HepG2 (cell line): ENCODE measurements at regions not wholly inside any gene's neighbourhood (a gene's known extent, or its start where the extent isn't known, plus 50 kb on each side); places are given as distances from the start of the nearest gene placed in this dataset.

Experiments used
- ATAC-seq: fragments of 200-7000 bp; cut with Tn5 transposase; 3 replicates; pipeline ENCODE4 v1.9.1; 2020; ENCODE audit warnings: mild to moderate bottlenecking, moderate library complexity
- BruUV-seq: library from RNA; stranded (reverse); fragments of 400-500 nt; replicated peaks from 2 replicates; lab custom pipeline; 2021; lab: Mats Ljungman, UMichigan
- CTCF ChIA-PET: fragments of 300-600 bp; formaldehyde crosslinking; extraction: SDS; loops from one replicate; lab custom pipeline; 2021; ENCODE audit warnings: low total read pairs, inconsistent platforms, low intra/inter-chr PET ratio; lab: Yijun Ruan, JAX
- POLR2A ChIA-PET: fragments of 350-600 bp; sonication (Branson Sonifier 250); formaldehyde crosslinking; loops from one replicate; lab custom pipeline; 2020; ENCODE audit warnings: antibody characterized with exemption, inconsistent platforms; lab: Yijun Ruan, JAX
- DNase-seq: peaks from one replicate; pipeline ENCODE4 v3.0.0-alpha.2; 2015; ENCODE audit warnings: low spot score
- FAIRE-seq: peaks from 3 replicates; lab custom pipeline; 2011; peaks lifted over from hg19 to GRCh38; lab: Jason Lieb, UNC
- H2AFZ ChIP-seq: one replicate; pipeline ENCODE4 v1.6.1; 2011; ENCODE audit warnings: low read length, inconsistent platforms
- H3K27ac ChIP-seq: fragments of 300-600 bp; 3 replicates; pipeline ENCODE4 v1.8.0; 2011; ENCODE audit warnings: mixed run types, mild to moderate bottlenecking, mixed read lengths, low read length, inconsistent platforms; ENCODE audit not compliant: insufficient read depth; ENCODE audit errors: extremely low read length
- H3K27me3 ChIP-seq, 2 experiments: fragments of 200-600 bp in 1 of 2; 2 replicates in 1 of 2; 3 replicates in 1 of 2; pipeline versions ENCODE4 v1.6.0 to v1.8.0; 2011; ENCODE audit warnings: low read length in 2 of 2, mild to moderate bottlenecking in 2 of 2, moderate library complexity in 2 of 2, inconsistent platforms in 1 of 2; ENCODE audit not compliant: insufficient read depth in 2 of 2, control insufficient read depth in 1 of 2
- H3K36me3 ChIP-seq, 2 experiments: fragments of 200-600 bp in 1 of 2; replicated peaks in 1 of 2; 2 replicates in 1 of 2; 3 replicates in 1 of 2; pipeline versions ENCODE4 v1.5.1 to v1.8.0; 2011; ENCODE audit warnings: low read length in 2 of 2, inconsistent platforms in 1 of 2; ENCODE audit not compliant: insufficient read depth in 2 of 2, control insufficient read depth in 1 of 2
- H3K4me1 ChIP-seq: 2 replicates; pipeline ENCODE4 v1.5.1; 2012; ENCODE audit warnings: low read length, inconsistent platforms; ENCODE audit not compliant: insufficient read depth
- H3K4me2 ChIP-seq: 2 replicates; pipeline ENCODE4 v1.6.0; 2011; ENCODE audit warnings: low read depth, low read length, inconsistent platforms
- H3K4me3 ChIP-seq, 3 experiments: fragments of 200-600 bp in 1 of 3; sonication (generic), shearing (Covaris generic) in 1 of 3; replicated peaks in 1 of 3; 2 replicates each; pipeline ENCODE4 v1.5.1; 2011 to 2016; ENCODE audit warnings: low read length in 3 of 3, inconsistent platforms in 2 of 3, low read depth in 2 of 3, mild to moderate bottlenecking in 2 of 3, control low read depth in 1 of 3, mixed read lengths in 1 of 3; ENCODE audit not compliant: insufficient read depth in 1 of 3
- H3K79me2 ChIP-seq: one replicate; pipeline ENCODE4 v1.6.1; 2011; ENCODE audit warnings: low read length, inconsistent platforms; ENCODE audit not compliant: insufficient read depth
- H3K9ac ChIP-seq: 2 replicates; pipeline ENCODE4 v1.6.0; 2011; ENCODE audit warnings: mild to moderate bottlenecking, low read depth, low read length, inconsistent platforms; ENCODE audit not compliant: insufficient read depth
- H3K9me3 ChIP-seq: 2 replicates; pipeline ENCODE4 v1.5.1; 2012; ENCODE audit warnings: mild to moderate bottlenecking, low read length
- H4K20me1 ChIP-seq: 2 replicates; pipeline ENCODE4 v1.6.0; 2011; ENCODE audit warnings: inconsistent platforms, mild to moderate bottlenecking, low read length, moderate library complexity; ENCODE audit not compliant: insufficient read depth
- ATM ChIP-seq: fragments of 450-650 bp; IDR thresholded peaks from 2 replicates; pipeline ENCODE4 v1.7.1; 2017; ENCODE audit warnings: mild to moderate bottlenecking, borderline replicate concordance
- BRCA1 ChIP-seq: sonication (generic); formaldehyde crosslinking; IDR thresholded peaks from 2 replicates; pipeline ENCODE4 v1.4.0; 2020; ENCODE audit warnings: missing genetic modification reagents
- EEA1 ChIP-seq: sonication (generic); formaldehyde crosslinking; IDR thresholded peaks from 2 replicates; pipeline ENCODE4 v1.5.1; 2020; ENCODE audit warnings: mild to moderate bottlenecking, missing genetic modification reagents, borderline replicate concordance
- FOSL2 ChIP-seq: sonication (generic); formaldehyde crosslinking; IDR thresholded peaks from 2 replicates; pipeline ENCODE4 v1.4.0; 2020; ENCODE audit warnings: missing genetic modification reagents
- STAG1 ChIP-seq: sonication (generic); formaldehyde crosslinking; IDR thresholded peaks from 2 replicates; pipeline ENCODE4 v1.4.0; 2020; ENCODE audit warnings: missing genetic modification reagents
- TOPORS ChIP-seq: sonication (generic); formaldehyde crosslinking; IDR thresholded peaks from 2 replicates; pipeline ENCODE4 v1.8.0; 2023; ENCODE audit warnings: mild to moderate bottlenecking, missing genetic modification reagents
- ZMYM3 ChIP-seq: sonication (generic); formaldehyde crosslinking; IDR thresholded peaks from 2 replicates; pipeline ENCODE4 v1.5.1; 2020; ENCODE audit warnings: mild to moderate bottlenecking, missing genetic modification reagents
- ZNF136 ChIP-seq: sonication (generic); formaldehyde crosslinking; IDR thresholded peaks from 2 replicates; pipeline ENCODE4 v1.8.1; 2022; ENCODE audit warnings: low read depth, mild to moderate bottlenecking, moderate library complexity, missing genetic modification reagents
- ZNF20 ChIP-seq: sonication (generic); formaldehyde crosslinking; IDR thresholded peaks from 2 replicates; pipeline ENCODE4 v1.4.0; 2020; ENCODE audit warnings: mild to moderate bottlenecking, moderate library complexity, missing genetic modification reagents
- ZNF292 ChIP-seq: sonication (generic); formaldehyde crosslinking; IDR thresholded peaks from 2 replicates; pipeline ENCODE4 v1.8.1; 2022; ENCODE audit warnings: mild to moderate bottlenecking, low read depth, missing genetic modification reagents, borderline replicate concordance
- ZNF574 ChIP-seq: sonication (generic); formaldehyde crosslinking; IDR thresholded peaks from 2 replicates; pipeline ENCODE4 v1.4.0; 2020; ENCODE audit warnings: missing genetic modification reagents
- ZNF672 ChIP-seq: sonication (generic); formaldehyde crosslinking; IDR thresholded peaks from 2 replicates; pipeline ENCODE4 v1.8.1; 2022; ENCODE audit warnings: missing genetic modification reagents
- ZNF724P ChIP-seq: sonication (generic); formaldehyde crosslinking; IDR thresholded peaks from 2 replicates; pipeline ENCODE4 v1.8.0; 2022; ENCODE audit warnings: missing genetic modification reagents, borderline replicate concordance
- ZSCAN31 ChIP-seq: sonication (generic); formaldehyde crosslinking; IDR thresholded peaks from 2 replicates; pipeline ENCODE4 v1.5.0; 2020; ENCODE audit warnings: low read depth, mild to moderate bottlenecking, missing genetic modification reagents
- WGBS: methylation state at CpG from one replicate; pipeline ENCODE4 v1.1.6; 2017; ENCODE audit warnings: low lambda C conversion rate; 5-methylcytosine and 5-hydroxymethylcytosine counted together
- in situ Hi-C: cut with HindIII; loops from 2 replicates; pipeline ENCODE4 v1.10.0; 2017; ENCODE audit warnings: low pct_unique_long_range_greater_than_20kb; ENCODE audit not compliant: extremely low pct_ligation_motif_present
- intact Hi-C: fragments of 100-400 bp; cut with micrococcal nuclease; formaldehyde crosslinking; loops from one replicate; pipeline ENCODE4 v1.10.0; 2022; ENCODE audit not compliant: unreplicated experiment
- TF ChIP-seq, protein P1 (sequence below): sonication (generic); formaldehyde crosslinking; IDR thresholded peaks from 2 replicates; pipeline ENCODE4 v1.5.0; 2020; ENCODE audit warnings: missing genetic modification reagents

- H3K9ac ChIP-seq = no peak overlapping the region
- POLR2A ChIA-PET = no interaction called here
- CTCF ChIA-PET = no interaction called here
- BruUV-seq = no TSS peak
- in situ Hi-C loops (no loop called here), intact Hi-C loops (no loop called here)
- WGBS = 0% methylated on average over 2 of the region's 2 CpGs
- H3K9me3 ChIP-seq = no peaks in the 10 kb centered on the region
- H3K27me3 ChIP-seq = no peaks in the 10 kb centered on the region
- TF ChIP-seq STAG1 (CRISPR knock-in tag) (peak; percentile 27; the same call in 1 of the 2 replicates), ATM (no peak), FOSL2 (no peak), ZNF136 (no peak), ZMYM3 (CRISPR knock-in tag) (no peak)
- TF ChIP-seq, protein P1, sequence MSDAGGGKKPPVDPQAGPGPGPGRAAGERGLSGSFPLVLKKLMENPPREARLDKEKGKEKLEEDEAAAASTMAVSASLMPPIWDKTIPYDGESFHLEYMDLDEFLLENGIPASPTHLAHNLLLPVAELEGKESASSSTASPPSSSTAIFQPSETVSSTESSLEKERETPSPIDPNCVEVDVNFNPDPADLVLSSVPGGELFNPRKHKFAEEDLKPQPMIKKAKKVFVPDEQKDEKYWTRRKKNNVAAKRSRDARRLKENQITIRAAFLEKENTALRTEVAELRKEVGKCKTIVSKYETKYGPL = no peak
- H4K20me1 ChIP-seq = no peaks in the 10 kb centered on the region
- H2AFZ ChIP-seq = no peak overlapping the region
- H3K27ac ChIP-seq = no peak overlapping the region
- H3K4me3 ChIP-seq = no peak overlapping the region
- no peak for FAIRE-seq
- H3K4me2 ChIP-seq = no peak overlapping the region
- DNase-seq = peak; percentile 2
- no peaks in the 10 kb centered on the region for H3K4me1 ChIP-seq
- H3K36me3 ChIP-seq = no peaks in the 10 kb centered on the region
- ATAC-seq = peak; percentile 63
- no peaks in the 10 kb centered on the region for H3K79me2 ChIP-seq
These were observed 145.1 kb upstream of the DIO2 start for GRCh38 chr14:80356413-80356812.

DNA sequence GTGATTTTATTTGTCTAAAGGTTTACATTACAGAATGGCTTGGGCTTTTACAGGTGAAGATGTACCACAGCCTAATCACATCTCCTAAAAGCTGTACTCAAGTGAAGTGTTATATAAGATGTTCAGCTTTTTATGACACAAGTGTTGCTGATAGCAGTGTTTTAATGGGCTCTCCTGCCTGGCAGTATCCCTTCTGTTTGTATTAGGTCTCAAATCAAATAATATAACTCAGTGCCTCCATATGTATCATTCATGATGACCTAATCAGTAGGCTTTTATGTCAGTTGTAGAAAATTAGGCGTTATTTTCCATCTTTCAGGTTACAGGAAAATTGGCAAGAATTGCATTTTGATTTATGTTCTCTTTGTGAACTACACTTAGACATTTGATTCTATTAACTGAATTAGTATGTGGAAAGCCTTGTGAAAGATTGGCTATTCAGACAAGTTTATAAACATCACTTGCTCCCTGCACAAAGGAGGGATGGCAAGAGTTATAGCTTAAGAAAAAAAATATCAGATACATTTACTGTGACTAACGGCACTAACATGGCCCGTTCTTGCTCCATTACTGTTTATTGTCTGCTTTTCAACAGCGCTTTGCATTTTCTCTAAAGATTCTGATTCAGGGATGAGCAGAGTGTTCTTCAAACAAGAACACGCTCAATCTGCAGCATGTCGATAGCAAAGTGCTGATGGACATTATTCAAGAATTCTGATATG, 143.7 kb upstream of the DIO2 start:
- intact Hi-C loops (no loop called here), in situ Hi-C loops (no loop called here)
- FAIRE-seq (no peak), ATAC-seq (no peak), DNase-seq (no peak)
- Histone ChIP-seq H3K4me3 (no peak overlapping the region), H3K9me3 (no peaks in the 10 kb centered on the region), H4K20me1 (no peaks in the 10 kb centered on the region), H3K9ac (no peak overlapping the region), H2AFZ (no peak overlapping the region), H3K4me1 (no peaks in the 10 kb centered on the region), H3K4me2 (no peak overlapping the region), H3K79me2 (no peaks in the 10 kb centered on the region), H3K27me3 (no peaks in the 10 kb centered on the region), H3K36me3 (no peaks in the 10 kb centered on the region), H3K27ac (no peak overlapping the region)
- ChIA-PET CTCF (no interaction called here), POLR2A (no interaction called here)
- no TSS peak for BruUV-seq
- 47% methylated on average over 6 of the region's 6 CpGs for WGBS
- TF ChIP-seq ZNF672 (CRISPR knock-in tag) = no peak
- no peak for TF ChIP-seq ZNF574 (CRISPR knock-in tag)
- TF ChIP-seq ZSCAN31 (CRISPR knock-in tag) = no peak
- no peak for TF ChIP-seq EEA1 (CRISPR knock-in tag)
- no peak for TF ChIP-seq ZNF292
- no peak for TF ChIP-seq ZNF20 (CRISPR knock-in tag)
- TF ChIP-seq TOPORS (CRISPR knock-in tag) = no peak
- TF ChIP-seq BRCA1 (CRISPR knock-in tag) = no peak
- TF ChIP-seq ZNF724P (CRISPR knock-in tag) = no peak
